ENCODE measurements at regions not wholly inside any gene's neighbourhood (a gene's known extent, or its start where the extent isn't known, plus 50 kb on each side); places are given as distances from the start of the nearest gene placed in this dataset.

- TF ChIP-seq CTCF (conservative IDR thresholded peaks at IDR 0.05; ENCODE audit: low read length), result no peak
- DNase-seq (ENCODE audit: low read depth), result no peak
- H3K4me3 ChIP-seq (ENCODE audit: low read length), result no peak overlapping the region
Observed at GRCh38 chr17:65393514-65393913, 167.9 kb downstream of the AXIN2 start.

GRCh38 chr17:65389949-65390348 lies 171.5 kb downstream of the AXIN2 start:
- no peak overlapping the region for H3K4me3 ChIP-seq (ENCODE audit: low read length)
- peak; percentile 85 for DNase-seq (ENCODE audit: low read depth)
- TF ChIP-seq CTCF (conservative IDR thresholded peaks at IDR 0.05; ENCODE audit: low read length), result no peak

GRCh38 chr17:65389426-65389825 lies 172.0 kb downstream of the AXIN2 start:
- no peak for TF ChIP-seq CTCF (conservative IDR thresholded peaks at IDR 0.05; ENCODE audit: low read length)
- peak; percentile 52 for DNase-seq (ENCODE audit: low read depth)
- no peak overlapping the region for H3K4me3 ChIP-seq (ENCODE audit: low read length)

GRCh38 chr17:65388911-65389310 lies 172.5 kb downstream of the AXIN2 start:
- no peak for TF ChIP-seq CTCF (conservative IDR thresholded peaks at IDR 0.05; ENCODE audit: low read length)
- H3K4me3 ChIP-seq (ENCODE audit: low read length), result no peak overlapping the region
- DNase-seq (ENCODE audit: low read depth), result peak; percentile 89

- DNase-seq (ENCODE audit: low read depth), result no peak
- no peak overlapping the region for H3K4me3 ChIP-seq (ENCODE audit: low read length)
- TF ChIP-seq CTCF (conservative IDR thresholded peaks at IDR 0.05; ENCODE audit: low read length), result no peak
Observed at GRCh38 chr17:65387322-65387721, 174.1 kb downstream of the AXIN2 start.

GRCh38 chr17:65385726-65386125 lies 175.7 kb downstream of the AXIN2 start:
- H3K4me3 ChIP-seq (ENCODE audit: low read length), result no peak overlapping the region
- TF ChIP-seq CTCF (conservative IDR thresholded peaks at IDR 0.05; ENCODE audit: low read length), result no peak
- no peak for DNase-seq (ENCODE audit: low read depth)

GRCh38 chr17:65385071-65385470 lies 176.4 kb downstream of the AXIN2 start:
- no peak for DNase-seq (ENCODE audit: low read depth)
- no peak for TF ChIP-seq CTCF (conservative IDR thresholded peaks at IDR 0.05; ENCODE audit: low read length)

More at GRCh38 chr17:65385071-65385470, 176.4 kb downstream of the AXIN2 start:
- no peak overlapping the region for H3K4me3 ChIP-seq (ENCODE audit: low read length)
